SU-DHL-6 (cell line): ENCODE measurements at regions not wholly inside any gene's neighbourhood (a gene's known extent, or its start where the extent isn't known, plus 50 kb on each side); places are given as distances from the start of the nearest gene placed in this dataset.
"Not testable (repeated sequence)": the region's sequence is repeated elsewhere in the genome, so short reads cannot be mapped to it uniquely, and the experiment has no call there.

Experiments used
- H2AFZ ChIP-seq: fragments of 200-600 bp; sonication (generic); 2 replicates; pipeline ENCODE4 v1.6.1; 2014; ENCODE audit warnings: low read depth, mild to moderate bottlenecking, moderate library complexity, mixed read lengths, antibody characterized with exemption, low read length; ENCODE audit not compliant: severe bottlenecking
- H3F3A ChIP-seq: fragments of 200-600 bp; shearing (Covaris generic); 2 replicates; pipeline ENCODE4 v1.6.0; 2016; ENCODE audit warnings: antibody characterized with exemption, mild to moderate bottlenecking; ENCODE audit not compliant: insufficient read depth
- H3K27ac ChIP-seq: fragments of 200-600 bp; sonication (generic); 2 replicates; pipeline ENCODE4 v1.5.1; 2016; ENCODE audit warnings: low read depth, mild to moderate bottlenecking, low read length, moderate library complexity, mixed read lengths
- H3K27me3 ChIP-seq: fragments of 200-600 bp; sonication (generic), shearing (Covaris generic); 2 replicates; pipeline ENCODE4 v1.6.0; 2014; ENCODE audit warnings: mild to moderate bottlenecking, low read length
- H3K36me3 ChIP-seq: fragments of 200-600 bp; sonication (generic); 2 replicates; pipeline ENCODE4 v1.6.1; 2014; ENCODE audit warnings: mild to moderate bottlenecking, low read length, mixed read lengths
- H3K4me2 ChIP-seq: fragments of 300-600, 200-600 bp; shearing (Covaris generic), sonication (generic); 2 replicates; pipeline ENCODE4 v1.6.0; 2014; ENCODE audit warnings: low read length, low read depth, mild to moderate bottlenecking; ENCODE audit not compliant: poor library complexity, severe bottlenecking
- H3K4me3 ChIP-seq: fragments of 200-600 bp; sonication (generic); 2 replicates; pipeline ENCODE4 v1.5.1; 2014; ENCODE audit warnings: antibody characterized with exemption, low read length, mild to moderate bottlenecking, mixed read lengths; ENCODE audit not compliant: insufficient read depth, poor library complexity, severe bottlenecking
- H3K79me2 ChIP-seq: fragments of 200-600 bp; sonication (generic); 2 replicates; pipeline ENCODE4 v1.6.1; 2014; ENCODE audit warnings: mild to moderate bottlenecking, low read length, moderate library complexity; ENCODE audit not compliant: insufficient read depth
- H3K9ac ChIP-seq: fragments of 200-600 bp; sonication (generic); 2 replicates; pipeline ENCODE4 v1.7.0; 2014; ENCODE audit warnings: mild to moderate bottlenecking, low read length
- H3K9me2 ChIP-seq: fragments of 200-600 bp; sonication (generic); replicated peaks from 2 replicates; pipeline ENCODE4 v1.6.1; 2014; ENCODE audit warnings: low read length; ENCODE audit not compliant: insufficient read depth
- H3K9me3 ChIP-seq: fragments of 200-600 bp; sonication (generic); 2 replicates; pipeline ENCODE4 v1.6.1; 2014; ENCODE audit warnings: low read length, mixed read lengths; ENCODE audit not compliant: insufficient read depth
- H4K20me1 ChIP-seq: fragments of 200-600 bp; sonication (generic); 2 replicates; pipeline ENCODE4 v1.6.1; 2014; ENCODE audit warnings: low read depth, mild to moderate bottlenecking, antibody characterized with exemption, low read length, moderate library complexity, mixed read lengths
- CTCF ChIP-seq: fragments of 200-600 bp; sonication (generic); IDR thresholded peaks from one replicate; pipeline ENCODE4 v1.5.1; 2017; ENCODE audit warnings: antibody characterized with exemption, mild to moderate bottlenecking, low read length, moderate library complexity; ENCODE audit not compliant: insufficient read depth, poor library complexity, severe bottlenecking
- EZH2phosphoT487 ChIP-seq: fragments of 200-600 bp; sonication (generic), shearing (Covaris generic); conservative IDR thresholded peaks from 2 replicates; pipeline ENCODE4 v1.6.1; 2018; ENCODE audit warnings: mild to moderate bottlenecking, antibody characterized with exemption, low read length, moderate library complexity, mixed read lengths

GRCh38 chrX:85808217-85808616 lies 239.1 kb downstream of the CHM start:
- Histone ChIP-seq H3K9ac (no peak overlapping the region), H3F3A (no peaks in the 10 kb centered on the region), H3K79me2 (no peaks in the 10 kb centered on the region), H3K4me2 (no peak overlapping the region), H3K27me3 (no peaks in the 10 kb centered on the region), H3K9me2 (no peaks in the 10 kb centered on the region), H3K36me3 (no peaks in the 10 kb centered on the region), H3K27ac (no peak overlapping the region), H3K4me3 (no peak overlapping the region), H2AFZ (no peak overlapping the region), H4K20me1 (no peaks in the 10 kb centered on the region), H3K9me3 (no peaks in the 10 kb centered on the region; the same call in 1 of the 2 replicates)
- TF ChIP-seq CTCF (no peak), EZH2phosphoT487 (no peak)

- not testable (repeated sequence) for H4K20me1 ChIP-seq, H3K27me3 ChIP-seq, H2AFZ ChIP-seq, H3K4me3 ChIP-seq, H3K9me2 ChIP-seq, H3F3A ChIP-seq, H3K27ac ChIP-seq, H3K4me2 ChIP-seq, H3K79me2 ChIP-seq, H3K36me3 ChIP-seq, H3K9me3 ChIP-seq, H3K9ac ChIP-seq
These were observed 275.0 kb downstream of the CHM start for GRCh38 chrX:85772391-85772790.

- Histone ChIP-seq H3K9me3 (no peaks in the 10 kb centered on the region), H4K20me1 (no peaks in the 10 kb centered on the region), H3K27ac (no peak overlapping the region), H2AFZ (no peak overlapping the region), H3F3A (no peaks in the 10 kb centered on the region), H3K36me3 (no peaks in the 10 kb centered on the region), H3K9me2 (no peaks in the 10 kb centered on the region), H3K4me3 (no peak overlapping the region), H3K9ac (no peak overlapping the region), H3K4me2 (no peak overlapping the region), H3K79me2 (no peaks in the 10 kb centered on the region), H3K27me3 (no peaks in the 10 kb centered on the region)
- TF ChIP-seq EZH2phosphoT487 (no peak), CTCF (no peak)
These were observed 281.7 kb downstream of the CHM start for GRCh38 chrX:85765651-85766050.

- not testable (repeated sequence) for H2AFZ ChIP-seq, H3K9me2 ChIP-seq, H3K9ac ChIP-seq, H3K79me2 ChIP-seq, H3K36me3 ChIP-seq, H3K27me3 ChIP-seq, H3K4me3 ChIP-seq, H3K9me3 ChIP-seq, H3K27ac ChIP-seq, H4K20me1 ChIP-seq, H3F3A ChIP-seq, H3K4me2 ChIP-seq
These were observed 324.3 kb downstream of the CHM start for GRCh38 chrX:85723025-85723424.

- H3K9me2 ChIP-seq, H4K20me1 ChIP-seq: not testable (repeated sequence)
These were observed 323.8 kb upstream of the POF1B start for GRCh38 chrX:85703233-85703632.

More at GRCh38 chrX:85703233-85703632, 323.8 kb upstream of the POF1B start:
- not testable (repeated sequence) for H3F3A ChIP-seq, H3K4me3 ChIP-seq, H3K79me2 ChIP-seq, H3K27ac ChIP-seq, H3K27me3 ChIP-seq, H3K4me2 ChIP-seq, H2AFZ ChIP-seq, H3K9ac ChIP-seq, H3K9me3 ChIP-seq, H3K36me3 ChIP-seq
